Astrocyte (in vitro differentiated cells and primary cell): ENCODE measurements at regions not wholly inside any gene's neighbourhood (a gene's known extent, or its start where the extent isn't known, plus 50 kb on each side); places are given as distances from the start of the nearest gene placed in this dataset.
A peak's percentile ranks its signal among the peaks of the same experiment; 100 is the strongest.

ENCODE experiments used
- DNase-seq: peaks from one replicate; pipeline ENCODE4 v3.0.0-alpha.2; 2010; ENCODE audit warnings: low read depth
- FAIRE-seq: peaks from 2 replicates; lab custom pipeline; 2011; peaks lifted over from hg19 to GRCh38; lab: Jason Lieb, UNC
- H2AFZ ChIP-seq: 2 replicates; pipeline ENCODE4 v1.6.0; 2012; ENCODE audit warnings: low read depth, low read length, inconsistent platforms
- H3K27ac ChIP-seq: 2 replicates; pipeline ENCODE4 v1.5.1; 2011; ENCODE audit warnings: low read depth, low read length, inconsistent platforms
- H3K27me3 ChIP-seq: 2 replicates; pipeline ENCODE4 v1.6.0; 2011; ENCODE audit warnings: low read length, inconsistent platforms; ENCODE audit not compliant: insufficient read depth
- H3K36me3 ChIP-seq: 2 replicates; pipeline ENCODE4 v1.5.1; 2011; ENCODE audit warnings: low read length, inconsistent platforms; ENCODE audit not compliant: insufficient read depth
- H3K4me1 ChIP-seq: 2 replicates; pipeline ENCODE4 v1.5.1; 2011; ENCODE audit warnings: low read length, inconsistent platforms; ENCODE audit not compliant: insufficient read depth
- H3K4me2 ChIP-seq: 2 replicates; pipeline ENCODE4 v1.6.0; 2012; ENCODE audit warnings: low read length, inconsistent platforms
- H3K4me3 ChIP-seq: 2 replicates; pipeline ENCODE4 v1.5.1; 2011; ENCODE audit warnings: low read depth, mild to moderate bottlenecking, low read length, inconsistent platforms; ENCODE audit not compliant: insufficient read depth
- H3K79me2 ChIP-seq: 2 replicates; pipeline ENCODE4 v1.6.0; 2012; ENCODE audit warnings: mild to moderate bottlenecking, low read length, inconsistent platforms; ENCODE audit not compliant: insufficient read depth
- H3K9ac ChIP-seq: 2 replicates; pipeline ENCODE4 v1.6.0; 2012; ENCODE audit warnings: mild to moderate bottlenecking, low read length, inconsistent platforms
- H3K9me3 ChIP-seq: 2 replicates; pipeline ENCODE4 v1.5.1; 2012; ENCODE audit warnings: low read depth, mild to moderate bottlenecking, low read length, inconsistent platforms; ENCODE audit not compliant: insufficient read depth
- H4K20me1 ChIP-seq: 2 replicates; pipeline ENCODE4 v1.6.0; 2012; ENCODE audit warnings: low read length, inconsistent platforms; ENCODE audit not compliant: insufficient read depth
- H3K27ac Mint-ChIP-seq: one replicate; pipeline ENCODE4 v1.8.0; 2021; ENCODE audit warnings: mild to moderate bottlenecking, mixed read lengths; ENCODE audit not compliant: unreplicated experiment
- H3K27me3 Mint-ChIP-seq: one replicate; pipeline ENCODE4 v1.8.0; 2021; ENCODE audit warnings: low read depth, mixed read lengths; ENCODE audit not compliant: unreplicated experiment
- H3K36me3 Mint-ChIP-seq: one replicate; pipeline ENCODE4 v1.8.0; 2021; ENCODE audit warnings: low read depth, mixed read lengths; ENCODE audit not compliant: unreplicated experiment
- H3K4me1 Mint-ChIP-seq: one replicate; pipeline ENCODE4 v1.8.0; 2021; ENCODE audit warnings: low read depth, mixed read lengths; ENCODE audit not compliant: unreplicated experiment
- H3K4me3 Mint-ChIP-seq: one replicate; pipeline ENCODE4 v1.8.0; 2021; ENCODE audit warnings: mild to moderate bottlenecking, moderate library complexity, mixed read lengths; ENCODE audit not compliant: unreplicated experiment
- H3K9me3 Mint-ChIP-seq: one replicate; pipeline ENCODE4 v1.8.0; 2021; ENCODE audit warnings: mild to moderate bottlenecking, mixed read lengths; ENCODE audit not compliant: unreplicated experiment
- EZH2 ChIP-seq: IDR thresholded peaks from 2 replicates; pipeline ENCODE4 v1.6.1; 2012; ENCODE audit warnings: mild to moderate bottlenecking, low read length, inconsistent platforms; ENCODE audit not compliant: insufficient read depth
- TF ChIP-seq, protein P1 (sequence below): IDR thresholded peaks from 2 replicates; pipeline ENCODE4 v1.5.1; 2011; ENCODE audit warnings: low read depth, mild to moderate bottlenecking, inconsistent platforms, low read length, moderate library complexity; ENCODE audit not compliant: insufficient read depth

DNA sequence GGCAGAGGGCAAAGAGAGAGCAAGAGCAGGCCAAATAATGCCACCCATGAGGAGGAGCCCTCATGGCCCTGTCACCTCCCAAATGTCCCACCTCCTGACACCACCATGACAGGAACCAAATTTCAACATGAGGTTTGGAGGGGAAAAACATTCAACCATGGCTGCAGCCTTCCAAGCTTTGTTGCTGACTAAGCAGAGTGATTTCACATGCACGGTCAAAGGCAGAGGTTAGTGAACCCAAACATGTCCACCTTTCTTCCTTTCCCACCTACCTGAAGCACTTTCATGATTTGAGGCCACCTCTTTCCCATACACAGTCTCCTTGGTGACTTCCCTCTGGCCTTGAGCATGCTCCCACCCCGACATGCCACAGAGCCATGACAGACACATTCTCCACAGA, 89.7 kb downstream of the C11orf91 start:
- H3K27me3 ChIP-seq, result no peaks in the 10 kb centered on the region
- Mint-ChIP-seq H3K27me3 (no peaks in the 10 kb centered on the region), H3K36me3 (peaks cover 8% of the 10 kb centered on the region), H3K4me3 (no peak overlapping the region), H3K27ac (no peak overlapping the region), H3K9me3 (peaks cover 2% of the 10 kb centered on the region), H3K4me1 (peaks cover 14% of the 10 kb centered on the region)
- H3K4me1 ChIP-seq, result no peaks in the 10 kb centered on the region
- H3K4me3 ChIP-seq, result no peak overlapping the region
- peaks cover 3% of the 10 kb centered on the region for H3K36me3 ChIP-seq
- no peak for DNase-seq
- no peaks in the 10 kb centered on the region for H4K20me1 ChIP-seq
- H3K9ac ChIP-seq, result no peak overlapping the region
- H3K79me2 ChIP-seq, result no peaks in the 10 kb centered on the region
- FAIRE-seq, result no peak
- H3K4me2 ChIP-seq, result no peak overlapping the region
- no peaks in the 10 kb centered on the region for H3K9me3 ChIP-seq
- TF ChIP-seq EZH2, result no peak
- TF ChIP-seq, protein P1, sequence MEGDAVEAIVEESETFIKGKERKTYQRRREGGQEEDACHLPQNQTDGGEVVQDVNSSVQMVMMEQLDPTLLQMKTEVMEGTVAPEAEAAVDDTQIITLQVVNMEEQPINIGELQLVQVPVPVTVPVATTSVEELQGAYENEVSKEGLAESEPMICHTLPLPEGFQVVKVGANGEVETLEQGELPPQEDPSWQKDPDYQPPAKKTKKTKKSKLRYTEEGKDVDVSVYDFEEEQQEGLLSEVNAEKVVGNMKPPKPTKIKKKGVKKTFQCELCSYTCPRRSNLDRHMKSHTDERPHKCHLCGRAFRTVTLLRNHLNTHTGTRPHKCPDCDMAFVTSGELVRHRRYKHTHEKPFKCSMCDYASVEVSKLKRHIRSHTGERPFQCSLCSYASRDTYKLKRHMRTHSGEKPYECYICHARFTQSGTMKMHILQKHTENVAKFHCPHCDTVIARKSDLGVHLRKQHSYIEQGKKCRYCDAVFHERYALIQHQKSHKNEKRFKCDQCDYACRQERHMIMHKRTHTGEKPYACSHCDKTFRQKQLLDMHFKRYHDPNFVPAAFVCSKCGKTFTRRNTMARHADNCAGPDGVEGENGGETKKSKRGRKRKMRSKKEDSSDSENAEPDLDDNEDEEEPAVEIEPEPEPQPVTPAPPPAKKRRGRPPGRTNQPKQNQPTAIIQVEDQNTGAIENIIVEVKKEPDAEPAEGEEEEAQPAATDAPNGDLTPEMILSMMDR, result no peak
- H3K27ac ChIP-seq, result no peak overlapping the region
- no peak overlapping the region for H2AFZ ChIP-seq

DNA sequence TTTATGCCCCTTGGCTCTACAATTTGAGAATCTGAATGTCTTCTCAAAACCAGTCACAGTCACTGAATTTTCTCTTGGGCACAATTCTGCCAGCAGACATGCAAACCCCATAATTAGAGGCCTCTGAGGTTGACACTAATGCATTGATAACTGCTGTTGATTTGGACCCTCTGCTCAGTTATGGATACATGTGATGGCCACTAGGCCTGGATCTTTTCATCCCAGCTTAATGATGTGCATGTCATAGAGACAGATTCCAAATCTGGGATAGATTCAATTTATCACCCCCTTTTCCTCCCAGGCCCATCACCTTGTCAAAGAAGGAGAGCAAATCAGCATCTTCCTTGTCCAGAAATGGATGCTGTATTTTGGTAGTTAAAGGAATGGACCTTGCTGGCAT, 92.2 kb downstream of the C11orf91 start:
- Histone ChIP-seq H4K20me1 (no peaks in the 10 kb centered on the region), H2AFZ (no peak overlapping the region), H3K9me3 (no peaks in the 10 kb centered on the region), H3K27ac (no peak overlapping the region), H3K79me2 (no peaks in the 10 kb centered on the region), H3K27me3 (no peaks in the 10 kb centered on the region), H3K4me3 (no peak overlapping the region), H3K9ac (no peak overlapping the region), H3K4me2 (no peak overlapping the region), H3K36me3 (peaks cover 3% of the 10 kb centered on the region), H3K4me1 (no peaks in the 10 kb centered on the region)
- FAIRE-seq, result no peak
- Mint-ChIP-seq H3K4me3 (no peak overlapping the region), H3K27me3 (no peaks in the 10 kb centered on the region), H3K36me3 (peaks cover 10% of the 10 kb centered on the region), H3K4me1 (no peaks in the 10 kb centered on the region), H3K27ac (no peak overlapping the region), H3K9me3 (peaks cover 2% of the 10 kb centered on the region)
- DNase-seq, result no peak
- TF ChIP-seq, protein P1, result no peak
- no peak for TF ChIP-seq EZH2

DNA sequence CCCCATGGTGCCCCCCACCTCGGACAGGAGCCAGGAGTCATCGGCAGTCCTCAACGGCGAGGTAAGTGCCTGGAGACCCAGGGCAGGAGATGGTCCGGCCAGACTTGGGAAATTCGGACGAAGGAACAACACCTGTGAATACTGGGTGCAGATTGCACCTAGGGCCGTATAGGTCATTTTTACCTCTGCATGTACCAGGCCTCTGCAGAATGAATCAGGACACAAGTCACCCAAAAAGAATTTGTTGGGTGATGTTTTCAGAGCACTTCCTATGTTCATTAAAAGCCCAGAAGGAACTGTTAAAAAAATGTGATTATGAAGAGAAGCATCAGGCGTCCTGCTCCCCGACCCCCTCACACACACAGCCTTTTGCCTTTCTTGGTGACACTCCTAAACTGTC, 93.9 kb downstream of the C11orf91 start:
- Mint-ChIP-seq H3K4me3 (peak overlapping the region; percentile 35), H3K27me3 (no peaks in the 10 kb centered on the region), H3K27ac (no peak overlapping the region), H3K4me1 (no peaks in the 10 kb centered on the region), H3K9me3 (no peaks in the 10 kb centered on the region), H3K36me3 (peaks cover 10% of the 10 kb centered on the region)
- H3K9ac ChIP-seq, result no peak overlapping the region
- FAIRE-seq (no peak), DNase-seq (no peak)
- no peak overlapping the region for H3K27ac ChIP-seq
- no peaks in the 10 kb centered on the region for H4K20me1 ChIP-seq
- no peak overlapping the region for H3K4me2 ChIP-seq
- no peaks in the 10 kb centered on the region for H3K9me3 ChIP-seq
- no peaks in the 10 kb centered on the region for H3K79me2 ChIP-seq
- H3K4me1 ChIP-seq, result no peaks in the 10 kb centered on the region
- H3K27me3 ChIP-seq, result no peaks in the 10 kb centered on the region
- H3K4me3 ChIP-seq, result no peak overlapping the region
- no peak overlapping the region for H2AFZ ChIP-seq
- TF ChIP-seq EZH2, result no peak
- TF ChIP-seq, protein P1, result no peak
- peaks cover 3% of the 10 kb centered on the region for H3K36me3 ChIP-seq
